ENCODE measurements at regions not wholly inside any gene's neighbourhood (a gene's known extent, or its start where the extent isn't known, plus 50 kb on each side); places are given as distances from the start of the nearest gene placed in this dataset.
"Not testable (repeated sequence)": the region's sequence is repeated elsewhere in the genome, so short reads cannot be mapped to it uniquely, and the experiment has no call there.

DNA sequence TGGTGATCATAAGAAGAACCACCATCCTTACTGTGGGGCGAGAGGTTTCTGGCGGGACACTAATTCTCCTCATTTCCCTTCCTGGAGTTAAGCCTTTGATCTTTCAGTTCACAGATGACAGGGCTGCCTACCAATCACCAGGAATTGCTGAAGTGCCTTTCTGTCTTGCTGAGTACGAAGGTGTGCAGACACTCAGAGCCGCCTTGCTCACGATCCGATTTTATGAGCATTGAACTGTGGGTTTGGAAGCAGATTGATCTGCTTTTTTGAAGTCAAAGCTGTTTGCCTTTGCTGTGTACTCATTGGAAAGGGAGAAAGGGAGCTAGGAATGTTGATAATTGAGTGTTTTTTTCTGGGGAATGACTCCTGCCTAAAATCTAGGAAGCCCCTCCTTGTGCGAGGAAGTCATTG, 129.1 kb upstream of the SALL4 start:
- Histone ChIP-seq H3K4me1 (ENCODE audit: control insufficient read depth in 2 of 2, insufficient read depth in 2 of 2, low read length in 2 of 2) (no peaks in the 10 kb centered on the region), H3K27ac (ENCODE audit: low read depth in 1 of 2, low read length in 1 of 2) (no peak overlapping the region), H3K27me3 (ENCODE audit: control insufficient read depth in 2 of 2, insufficient read depth in 1 of 2, low read length in 1 of 2) (no peaks in the 10 kb centered on the region), H3K36me3 (ENCODE audit: control insufficient read depth in 2 of 2, insufficient read depth in 2 of 2, low read length in 1 of 2) (no peaks in the 10 kb centered on the region), H3K4me3 (ENCODE audit: low read length in 2 of 2) (no peak overlapping the region), H3K9me3 (ENCODE audit: control insufficient read depth in 2 of 2, insufficient read depth in 1 of 2, low read length in 1 of 2) (no peaks in the 10 kb centered on the region)
- 94% methylated on average over 7 of the region's 7 CpGs for WGBS
- DNase-seq (ENCODE audit: low read depth in 6 of 9, low spot score in 9 of 9), result no peak

GRCh38 chr20:51930775-51931174, 128.5 kb upstream of the SALL4 start:
- 88% methylated on average over 3 of the region's 3 CpGs for WGBS
- no peak for DNase-seq (ENCODE audit: low read depth in 6 of 9, low spot score in 9 of 9)
- Histone ChIP-seq H3K4me3 (ENCODE audit: low read length in 2 of 2) (no peak overlapping the region), H3K36me3 (ENCODE audit: control insufficient read depth in 2 of 2, insufficient read depth in 2 of 2, low read length in 1 of 2) (no peaks in the 10 kb centered on the region), H3K27ac (ENCODE audit: low read depth in 1 of 2, low read length in 1 of 2) (no peak overlapping the region), H3K27me3 (ENCODE audit: control insufficient read depth in 2 of 2, insufficient read depth in 1 of 2, low read length in 1 of 2) (no peaks in the 10 kb centered on the region), H3K9me3 (ENCODE audit: control insufficient read depth in 2 of 2, insufficient read depth in 1 of 2, low read length in 1 of 2) (no peaks in the 10 kb centered on the region), H3K4me1 (ENCODE audit: control insufficient read depth in 2 of 2, insufficient read depth in 2 of 2, low read length in 2 of 2) (no peaks in the 10 kb centered on the region)

DNA sequence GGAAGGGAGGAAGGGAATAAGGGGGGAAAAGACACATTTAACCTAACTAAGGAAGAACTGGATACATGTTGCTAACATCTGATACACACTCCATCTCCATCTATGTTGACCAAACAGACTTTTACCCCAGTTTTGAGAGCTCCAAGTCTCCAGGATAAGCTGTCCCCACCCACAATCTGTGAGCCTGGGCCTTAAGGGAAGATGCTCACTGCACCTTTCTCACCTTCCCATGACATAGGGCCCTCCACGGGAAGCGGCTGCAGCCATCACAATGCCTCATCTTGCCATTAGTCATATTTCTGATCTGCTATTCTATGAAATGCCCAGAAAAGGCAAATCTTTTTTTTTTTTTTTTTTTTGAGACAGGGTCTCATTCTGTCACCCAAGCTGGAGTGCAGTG, 126.6 kb upstream of the SALL4 start:
- H3K4me1 ChIP-seq (ENCODE audit: control insufficient read depth in 2 of 2, insufficient read depth in 2 of 2, low read length in 2 of 2), result no peaks in the 10 kb centered on the region
- no peaks in the 10 kb centered on the region for H3K36me3 ChIP-seq (ENCODE audit: control insufficient read depth in 2 of 2, insufficient read depth in 2 of 2, low read length in 1 of 2)
- no peak overlapping the region for H3K4me3 ChIP-seq (ENCODE audit: low read length in 2 of 2)
- H3K27ac ChIP-seq (ENCODE audit: low read depth in 1 of 2, low read length in 1 of 2), result no peak overlapping the region
- no peak for DNase-seq (ENCODE audit: low read depth in 6 of 9, low spot score in 9 of 9)
- WGBS, result 98% methylated on average over 2 of the region's 2 CpGs
- H3K27me3 ChIP-seq (ENCODE audit: control insufficient read depth in 2 of 2, insufficient read depth in 1 of 2, low read length in 1 of 2), result no peaks in the 10 kb centered on the region
- H3K9me3 ChIP-seq (ENCODE audit: control insufficient read depth in 2 of 2, insufficient read depth in 1 of 2, low read length in 1 of 2), result no peaks in the 10 kb centered on the region

GRCh38 chr20:51927970-51928369, 125.6 kb upstream of the SALL4 start:
- not testable (repeated sequence) for H3K27ac ChIP-seq (ENCODE audit: low read depth in 1 of 2, low read length in 1 of 2)

GRCh38 chr20:51926670-51927305, 124.5 kb upstream of the SALL4 start:
- 46% methylated on average over 14 of the region's 14 CpGs for WGBS

More at GRCh38 chr20:51927970-51928369, 125.6 kb upstream of the SALL4 start:
- DNase-seq (ENCODE audit: low read depth in 6 of 9, low spot score in 9 of 9); H3K27me3 ChIP-seq (ENCODE audit: control insufficient read depth in 2 of 2, insufficient read depth in 1 of 2, low read length in 1 of 2); H3K4me1 ChIP-seq (ENCODE audit: control insufficient read depth in 2 of 2, insufficient read depth in 2 of 2, low read length in 2 of 2); H3K4me3 ChIP-seq (ENCODE audit: low read length in 2 of 2); H3K9me3 ChIP-seq (ENCODE audit: control insufficient read depth in 2 of 2, insufficient read depth in 1 of 2, low read length in 1 of 2); H3K36me3 ChIP-seq (ENCODE audit: control insufficient read depth in 2 of 2, insufficient read depth in 2 of 2, low read length in 1 of 2): not testable (repeated sequence)
- 97% methylated on average over 5 of the region's 5 CpGs for WGBS

GRCh38 chr20:51924509-51924908, 122.2 kb upstream of the SALL4 start:
- H3K36me3 ChIP-seq (ENCODE audit: control insufficient read depth in 2 of 2, insufficient read depth in 2 of 2, low read length in 1 of 2), result no peaks in the 10 kb centered on the region
- H3K4me3 ChIP-seq (ENCODE audit: low read length in 2 of 2), result no peak overlapping the region
- WGBS, result 95% methylated on average over 3 of the region's 3 CpGs
- no peak overlapping the region for H3K27ac ChIP-seq (ENCODE audit: low read depth in 1 of 2, low read length in 1 of 2)
- no peaks in the 10 kb centered on the region for H3K27me3 ChIP-seq (ENCODE audit: control insufficient read depth in 2 of 2, insufficient read depth in 1 of 2, low read length in 1 of 2)
- H3K4me1 ChIP-seq (ENCODE audit: control insufficient read depth in 2 of 2, insufficient read depth in 2 of 2, low read length in 2 of 2), result no peaks in the 10 kb centered on the region
- DNase-seq (ENCODE audit: low read depth in 6 of 9, low spot score in 9 of 9), result no peak
- H3K9me3 ChIP-seq (ENCODE audit: control insufficient read depth in 2 of 2, insufficient read depth in 1 of 2, low read length in 1 of 2), result no peaks in the 10 kb centered on the region

More at GRCh38 chr20:51926670-51927305, 124.5 kb upstream of the SALL4 start:
- no peak for DNase-seq (ENCODE audit: low read depth in 6 of 9, low spot score in 9 of 9)
- no peak overlapping the region for H3K4me3 ChIP-seq (ENCODE audit: low read length in 2 of 2)
- H3K9me3 ChIP-seq (ENCODE audit: control insufficient read depth in 2 of 2, insufficient read depth in 1 of 2, low read length in 1 of 2), result no peaks in the 10 kb centered on the region
- H3K36me3 ChIP-seq (ENCODE audit: control insufficient read depth in 2 of 2, insufficient read depth in 2 of 2, low read length in 1 of 2), result no peaks in the 10 kb centered on the region
- no peaks in the 10 kb centered on the region for H3K27me3 ChIP-seq (ENCODE audit: control insufficient read depth in 2 of 2, insufficient read depth in 1 of 2, low read length in 1 of 2)
- no peaks in the 10 kb centered on the region for H3K4me1 ChIP-seq (ENCODE audit: control insufficient read depth in 2 of 2, insufficient read depth in 2 of 2, low read length in 2 of 2)
- no peak overlapping the region for H3K27ac ChIP-seq (ENCODE audit: low read depth in 1 of 2, low read length in 1 of 2)

- WGBS, result 95% methylated on average over 2 of the region's 2 CpGs
- no peaks in the 10 kb centered on the region for H3K9me3 ChIP-seq (ENCODE audit: control insufficient read depth in 2 of 2, insufficient read depth in 1 of 2, low read length in 1 of 2)
- H3K36me3 ChIP-seq (ENCODE audit: control insufficient read depth in 2 of 2, insufficient read depth in 2 of 2, low read length in 1 of 2), result no peaks in the 10 kb centered on the region
- no peak overlapping the region for H3K4me3 ChIP-seq (ENCODE audit: low read length in 2 of 2)
- no peaks in the 10 kb centered on the region for H3K4me1 ChIP-seq (ENCODE audit: control insufficient read depth in 2 of 2, insufficient read depth in 2 of 2, low read length in 2 of 2)
- H3K27ac ChIP-seq (ENCODE audit: low read depth in 1 of 2, low read length in 1 of 2), result no peak overlapping the region
- no peaks in the 10 kb centered on the region for H3K27me3 ChIP-seq (ENCODE audit: control insufficient read depth in 2 of 2, insufficient read depth in 1 of 2, low read length in 1 of 2)
- no peak for DNase-seq (ENCODE audit: low read depth in 6 of 9, low spot score in 9 of 9)
Measured at GRCh38 chr20:51923633-51924032, 121.3 kb upstream of the SALL4 start.

DNA sequence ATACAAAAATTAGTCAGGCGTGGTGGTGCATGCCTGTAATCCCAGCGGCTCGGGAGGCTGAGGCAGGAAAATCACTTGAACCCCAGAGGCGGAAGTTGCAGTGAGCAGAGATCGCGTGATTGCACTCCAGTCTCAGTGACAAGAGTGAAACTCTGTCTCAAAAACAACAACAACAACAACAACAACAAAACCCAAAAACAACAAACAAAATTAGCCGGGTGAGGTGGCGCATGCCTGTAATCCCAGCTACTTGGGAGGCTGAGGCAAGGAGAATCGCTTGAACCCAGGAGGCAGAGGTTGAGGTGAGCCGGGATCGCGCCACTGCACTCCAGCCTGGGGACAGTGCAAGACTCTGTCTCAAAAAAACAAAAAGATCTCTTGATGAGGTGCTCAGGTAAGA, 120.5 kb upstream of the SALL4 start:
- not testable (repeated sequence) for DNase-seq (ENCODE audit: low read depth in 6 of 9, low spot score in 9 of 9); H3K36me3 ChIP-seq (ENCODE audit: control insufficient read depth in 2 of 2, insufficient read depth in 2 of 2, low read length in 1 of 2); H3K4me3 ChIP-seq (ENCODE audit: low read length in 2 of 2); H3K9me3 ChIP-seq (ENCODE audit: control insufficient read depth in 2 of 2, insufficient read depth in 1 of 2, low read length in 1 of 2); H3K4me1 ChIP-seq (ENCODE audit: control insufficient read depth in 2 of 2, insufficient read depth in 2 of 2, low read length in 2 of 2); H3K27ac ChIP-seq (ENCODE audit: low read depth in 1 of 2, low read length in 1 of 2); H3K27me3 ChIP-seq (ENCODE audit: control insufficient read depth in 2 of 2, insufficient read depth in 1 of 2, low read length in 1 of 2)
- 96% methylated on average over 12 of the region's 12 CpGs for WGBS

GRCh38 chr20:51918561-51918960, 116.2 kb upstream of the SALL4 start:
- Histone ChIP-seq H3K4me1 (ENCODE audit: control insufficient read depth in 2 of 2, insufficient read depth in 2 of 2, low read length in 2 of 2) (no peaks in the 10 kb centered on the region), H3K9me3 (ENCODE audit: control insufficient read depth in 2 of 2, insufficient read depth in 1 of 2, low read length in 1 of 2) (no peaks in the 10 kb centered on the region), H3K36me3 (ENCODE audit: control insufficient read depth in 2 of 2, insufficient read depth in 2 of 2, low read length in 1 of 2) (no peaks in the 10 kb centered on the region), H3K27ac (ENCODE audit: low read depth in 1 of 2, low read length in 1 of 2) (no peak overlapping the region), H3K4me3 (ENCODE audit: low read length in 2 of 2) (no peak overlapping the region), H3K27me3 (ENCODE audit: control insufficient read depth in 2 of 2, insufficient read depth in 1 of 2, low read length in 1 of 2) (no peaks in the 10 kb centered on the region)
- WGBS, result 88% methylated on average over 7 of the region's 7 CpGs
- DNase-seq (ENCODE audit: low read depth in 6 of 9, low spot score in 9 of 9), result no peak
